ENCODE measurements at regions not wholly inside any gene's neighbourhood (a gene's known extent, or its start where the extent isn't known, plus 50 kb on each side); places are given as distances from the start of the nearest gene placed in this dataset.
"Not testable (repeated sequence)": the region's sequence is repeated elsewhere in the genome, so short reads cannot be mapped to it uniquely, and the experiment has no call there.

GRCh38 chr5:34171398-34171797 is 128.4 kb upstream of the C1QTNF3 start:
- H3K9me3 ChIP-seq; H3K4me1 ChIP-seq; H3K4me3 ChIP-seq; DNase-seq; H3K27ac ChIP-seq; intact Hi-C loops (cut with DNase I); H3K36me3 ChIP-seq; H3K27me3 ChIP-seq; ATAC-seq: not testable (repeated sequence)

DNA sequence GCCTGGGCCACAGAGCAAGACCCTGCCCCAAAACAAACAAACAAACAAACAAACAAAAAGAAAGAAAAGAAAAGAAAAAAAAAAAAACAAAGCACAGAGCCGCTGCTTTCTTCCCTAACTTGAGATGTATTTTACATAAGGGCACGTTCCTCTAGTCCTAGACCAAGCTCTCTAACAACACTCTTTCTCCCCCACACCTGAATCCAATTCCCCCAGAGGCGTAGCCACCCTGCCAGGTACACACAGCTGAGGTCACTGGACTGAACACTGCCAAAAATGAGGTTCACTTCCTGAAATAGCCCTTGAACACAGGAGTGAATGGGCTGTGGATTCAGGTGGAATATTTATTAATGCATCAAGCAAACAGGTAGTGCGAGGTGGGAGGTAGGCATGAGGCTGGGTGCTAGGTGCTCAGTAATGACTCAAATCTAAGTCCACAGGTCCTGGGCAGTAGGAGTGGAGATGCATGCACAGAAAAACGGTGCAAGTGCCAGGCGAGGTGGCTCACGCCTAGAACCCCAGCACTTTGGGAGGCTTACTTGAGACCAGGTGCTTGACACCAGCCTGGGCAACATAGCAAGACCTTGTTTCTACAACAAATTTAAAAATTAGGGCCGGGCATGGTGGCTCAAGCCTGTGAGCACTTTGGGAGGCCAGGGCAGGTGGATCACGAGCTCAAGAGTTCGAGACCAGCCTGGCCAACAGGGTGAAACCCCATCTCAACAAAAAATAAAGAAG is 136.6 kb upstream of the C1QTNF3 start:
- DNase-seq, result peak in 1 of 3 donors; percentile 36
- H3K4me3 ChIP-seq; intact Hi-C loops (cut with DNase I); H3K4me1 ChIP-seq; H3K9me3 ChIP-seq; ATAC-seq; H3K27ac ChIP-seq; H3K27me3 ChIP-seq: not testable (repeated sequence)
- peaks cover 0 to 11% (median 3%) of the 10 kb centered on the region in 4 donors for H3K36me3 ChIP-seq
- WGBS (ENCODE audit: insufficient coverage, low coverage, low lambda C conversion rate, missing lambda C conversion rate), result 92% methylated on average over 10 of the region's 10 CpGs

DNA sequence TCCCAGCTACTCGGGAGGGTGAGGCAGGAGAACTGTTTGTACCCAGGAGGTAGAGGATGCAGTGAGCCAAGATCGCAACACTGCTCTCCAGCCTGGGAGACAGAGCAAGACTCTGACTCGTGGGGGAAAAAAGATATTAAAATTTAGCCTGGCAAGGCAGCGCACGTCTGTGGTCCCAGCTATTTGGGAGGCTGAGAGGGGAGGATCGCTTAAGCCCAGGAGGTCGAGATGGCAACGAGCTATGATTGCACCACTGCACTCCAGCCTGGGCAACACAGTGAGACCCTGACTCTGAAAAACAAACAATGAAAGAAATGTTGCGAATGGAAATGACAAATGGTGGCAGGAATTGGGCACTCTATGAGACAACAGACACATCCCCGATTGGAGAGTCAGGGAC is 137.2 kb upstream of the C1QTNF3 start:
- H3K27me3 ChIP-seq; H3K4me1 ChIP-seq; intact Hi-C loops (cut with DNase I); H3K27ac ChIP-seq; DNase-seq; H3K36me3 ChIP-seq; ATAC-seq; H3K9me3 ChIP-seq; H3K4me3 ChIP-seq: not testable (repeated sequence)
- WGBS (ENCODE audit: insufficient coverage, low coverage, low lambda C conversion rate, missing lambda C conversion rate), result 95% methylated on average over 10 of the region's 10 CpGs

DNA sequence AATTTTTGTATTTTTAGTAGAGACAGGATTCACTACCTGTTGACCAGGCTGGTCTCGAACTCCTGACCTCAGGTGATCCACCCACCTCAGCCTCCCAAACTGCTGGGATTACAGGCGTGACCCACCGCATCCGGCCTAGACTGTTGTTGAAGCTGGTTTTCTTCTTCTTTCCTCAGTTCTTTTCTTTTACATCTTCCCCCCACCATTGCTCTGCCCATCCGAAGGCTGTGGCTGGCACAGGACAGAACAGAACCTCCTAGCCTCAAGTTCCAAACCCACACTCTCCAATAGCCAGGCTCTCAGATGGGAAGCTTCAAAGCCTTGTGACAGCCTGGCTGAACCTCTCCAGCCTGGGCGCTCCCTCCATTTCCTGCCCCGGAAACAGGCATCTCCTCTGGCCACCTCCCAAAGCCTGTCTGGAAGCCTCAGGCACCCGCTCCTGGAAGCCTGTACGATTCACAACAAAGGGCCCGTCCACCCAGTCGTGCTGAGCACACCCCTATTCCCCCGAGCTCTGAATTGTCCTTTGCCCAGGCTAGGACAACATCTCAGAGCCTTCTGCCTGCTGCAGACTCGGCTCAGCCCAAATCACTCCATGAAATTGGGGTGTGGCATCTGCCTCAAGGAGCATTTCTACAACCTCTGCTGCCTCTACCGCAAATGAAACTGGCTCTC is 138.1 kb upstream of the C1QTNF3 start:
- H3K27ac ChIP-seq; ATAC-seq; H3K4me3 ChIP-seq; H3K4me1 ChIP-seq; H3K36me3 ChIP-seq; H3K9me3 ChIP-seq; H3K27me3 ChIP-seq; intact Hi-C loops (cut with DNase I): not testable (repeated sequence)
- DNase-seq, result peak in 1 of 3 donors; percentile 55
- WGBS (ENCODE audit: insufficient coverage, low coverage, low lambda C conversion rate, missing lambda C conversion rate), result 91% methylated on average over 11 of the region's 14 CpGs

- peaks cover 0 to 10% (median 3%) of the 10 kb centered on the region in 4 donors for H3K36me3 ChIP-seq
- ATAC-seq; H3K9me3 ChIP-seq; H3K4me1 ChIP-seq; H3K27me3 ChIP-seq; H3K4me3 ChIP-seq; DNase-seq; H3K27ac ChIP-seq; intact Hi-C loops (cut with DNase I): not testable (repeated sequence)
- WGBS (ENCODE audit: insufficient coverage, low coverage, low lambda C conversion rate, missing lambda C conversion rate), result 89% methylated on average over 6 of the region's 6 CpGs
Observed at GRCh38 chr5:34185005-34185404, 142.0 kb upstream of the C1QTNF3 start.

DNA sequence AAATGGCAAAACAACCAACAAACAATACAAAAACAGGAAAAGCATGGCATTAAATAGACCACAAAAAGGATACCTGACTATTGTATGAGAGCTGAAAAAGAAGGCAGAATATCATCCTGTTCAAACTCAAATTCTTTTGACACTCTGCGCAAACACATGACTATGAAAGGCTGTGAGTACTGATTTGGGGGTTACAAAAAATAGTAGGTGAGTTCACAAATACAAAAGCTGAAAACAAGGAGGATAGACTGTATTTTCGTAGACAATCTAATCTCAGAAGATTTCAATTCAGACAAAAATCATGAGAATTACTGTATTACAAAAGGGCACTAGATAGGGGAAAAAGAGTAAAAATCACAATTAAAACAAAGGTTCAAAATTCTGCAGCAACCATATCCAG is 142.6 kb upstream of the C1QTNF3 start:
- 87% methylated on average over 2 of the region's 2 CpGs for WGBS (ENCODE audit: insufficient coverage, low coverage, low lambda C conversion rate, missing lambda C conversion rate)
- ATAC-seq; intact Hi-C loops (cut with DNase I); H3K9me3 ChIP-seq; H3K4me1 ChIP-seq; H3K27me3 ChIP-seq; DNase-seq; H3K36me3 ChIP-seq; H3K4me3 ChIP-seq; H3K27ac ChIP-seq: not testable (repeated sequence)
- TF ChIP-seq, protein P1, sequence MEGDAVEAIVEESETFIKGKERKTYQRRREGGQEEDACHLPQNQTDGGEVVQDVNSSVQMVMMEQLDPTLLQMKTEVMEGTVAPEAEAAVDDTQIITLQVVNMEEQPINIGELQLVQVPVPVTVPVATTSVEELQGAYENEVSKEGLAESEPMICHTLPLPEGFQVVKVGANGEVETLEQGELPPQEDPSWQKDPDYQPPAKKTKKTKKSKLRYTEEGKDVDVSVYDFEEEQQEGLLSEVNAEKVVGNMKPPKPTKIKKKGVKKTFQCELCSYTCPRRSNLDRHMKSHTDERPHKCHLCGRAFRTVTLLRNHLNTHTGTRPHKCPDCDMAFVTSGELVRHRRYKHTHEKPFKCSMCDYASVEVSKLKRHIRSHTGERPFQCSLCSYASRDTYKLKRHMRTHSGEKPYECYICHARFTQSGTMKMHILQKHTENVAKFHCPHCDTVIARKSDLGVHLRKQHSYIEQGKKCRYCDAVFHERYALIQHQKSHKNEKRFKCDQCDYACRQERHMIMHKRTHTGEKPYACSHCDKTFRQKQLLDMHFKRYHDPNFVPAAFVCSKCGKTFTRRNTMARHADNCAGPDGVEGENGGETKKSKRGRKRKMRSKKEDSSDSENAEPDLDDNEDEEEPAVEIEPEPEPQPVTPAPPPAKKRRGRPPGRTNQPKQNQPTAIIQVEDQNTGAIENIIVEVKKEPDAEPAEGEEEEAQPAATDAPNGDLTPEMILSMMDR (IDR thresholded peaks at IDR 0.05), result peak in 1 of 4 donors; percentile 6

DNA sequence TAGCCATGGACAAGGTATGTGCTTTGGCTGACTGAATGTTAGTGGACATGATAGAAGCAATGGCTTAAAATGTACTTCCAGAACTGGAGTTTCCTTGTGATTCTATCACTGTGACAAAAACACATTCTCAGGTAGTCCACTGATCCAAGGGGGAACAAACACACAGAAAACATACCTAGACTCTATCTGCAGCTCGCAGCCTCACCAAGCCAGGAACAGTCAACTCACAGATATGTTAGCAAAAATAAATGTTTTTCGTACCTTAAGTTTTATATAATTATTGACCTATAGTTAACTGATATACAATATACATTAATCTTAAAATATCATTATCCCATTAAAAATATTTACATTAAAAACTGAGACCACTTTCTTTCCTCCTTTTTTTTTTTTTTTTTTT is 143.1 kb upstream of the C1QTNF3 start:
- H3K9me3 ChIP-seq; H3K27ac ChIP-seq; intact Hi-C loops (cut with DNase I); H3K36me3 ChIP-seq; ATAC-seq; H3K4me1 ChIP-seq; DNase-seq; H3K27me3 ChIP-seq; H3K4me3 ChIP-seq: not testable (repeated sequence)
- WGBS (ENCODE audit: insufficient coverage, low coverage, low lambda C conversion rate, missing lambda C conversion rate), result 94% methylated on average over 2 of the region's 2 CpGs

- H3K27ac ChIP-seq; H3K9me3 ChIP-seq; DNase-seq; H3K4me1 ChIP-seq; ATAC-seq; H3K27me3 ChIP-seq; H3K36me3 ChIP-seq; intact Hi-C loops (cut with DNase I); H3K4me3 ChIP-seq: not testable (repeated sequence)
- WGBS (ENCODE audit: insufficient coverage, low coverage, low lambda C conversion rate, missing lambda C conversion rate), result 91% methylated on average over 2 of the region's 2 CpGs
Observed at GRCh38 chr5:34186865-34187264, 143.9 kb upstream of the C1QTNF3 start.

- H3K27ac ChIP-seq; H3K9me3 ChIP-seq; ATAC-seq; H3K4me3 ChIP-seq; intact Hi-C loops (cut with DNase I); H3K36me3 ChIP-seq; DNase-seq; H3K27me3 ChIP-seq; H3K4me1 ChIP-seq: not testable (repeated sequence)
- 92% methylated on average over 4 of the region's 4 CpGs for WGBS (ENCODE audit: insufficient coverage, low coverage, low lambda C conversion rate, missing lambda C conversion rate)
Observed at GRCh38 chr5:34187441-34187840, 144.4 kb upstream of the C1QTNF3 start.

Data from right lobe of liver (tissue), 6 donors.